ENCODE measurements at regions not wholly inside any gene's neighbourhood (a gene's known extent, or its start where the extent isn't known, plus 50 kb on each side); places are given as distances from the start of the nearest gene placed in this dataset.
A peak's percentile ranks its signal among the peaks of the same experiment; 100 is the strongest.

DNA sequence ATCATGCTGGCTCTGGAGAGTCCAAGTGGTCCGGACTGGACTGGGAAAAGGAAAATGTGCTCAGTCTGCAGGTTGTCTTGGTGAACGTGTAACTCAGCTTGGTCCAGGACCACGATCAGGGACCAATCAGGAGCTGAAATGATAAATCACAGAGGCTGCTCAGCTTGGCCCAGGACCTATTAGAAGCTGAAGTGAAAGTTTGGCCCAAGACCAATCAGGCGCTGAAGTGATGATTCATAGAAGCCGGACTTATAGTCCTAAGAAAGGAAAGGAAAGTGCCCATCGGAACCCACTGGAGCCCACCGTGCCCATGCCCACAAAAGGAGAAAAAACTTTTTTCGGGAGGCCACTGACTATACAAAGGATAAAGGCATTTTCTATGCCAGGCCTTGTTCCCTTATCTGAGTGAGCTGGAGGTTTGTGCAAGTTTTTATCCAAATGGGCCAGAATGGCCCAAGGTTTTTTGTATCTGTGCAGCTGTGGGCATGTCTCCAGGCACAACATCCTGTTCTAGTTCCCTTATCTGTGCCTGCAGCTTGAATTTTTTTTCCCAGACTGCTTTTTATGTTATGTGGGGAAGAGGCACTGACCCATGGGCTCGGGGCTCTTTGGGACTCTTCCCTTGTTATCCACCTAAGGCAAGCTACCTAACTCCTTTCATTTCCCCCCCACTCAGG is 194.4 kb downstream of the FAM133A start:
- TF ChIP-seq TEAD4 (IDR thresholded peaks at IDR 0.05) (no peak), EGR1 (IDR thresholded peaks at IDR 0.05) (no peak), YY1 (IDR thresholded peaks at IDR 0.05; ENCODE audit: low read depth) (no peak), CREB1 (IDR thresholded peaks at IDR 0.05; ENCODE audit: low read depth) (no peak), CEBPB (IDR thresholded peaks at IDR 0.05) (no peak), EP300 (IDR thresholded peaks at IDR 0.05; ENCODE audit: borderline replicate concordance) (no peak), FOXM1 (IDR thresholded peaks at IDR 0.05; ENCODE audit: borderline replicate concordance, low read depth) (no peak), TCF12 (IDR thresholded peaks at IDR 0.05; ENCODE audit: low read depth) (no peak), ZBTB7A (IDR thresholded peaks at IDR 0.05; ENCODE audit: low read depth) (no peak), TAF1 (IDR thresholded peaks at IDR 0.05; ENCODE audit: low read depth) (no peak), RAD21 (IDR thresholded peaks at IDR 0.05; ENCODE audit: low read depth) (no peak), NFIC (IDR thresholded peaks at IDR 0.05) (no peak)
- TF ChIP-seq, protein P1, sequence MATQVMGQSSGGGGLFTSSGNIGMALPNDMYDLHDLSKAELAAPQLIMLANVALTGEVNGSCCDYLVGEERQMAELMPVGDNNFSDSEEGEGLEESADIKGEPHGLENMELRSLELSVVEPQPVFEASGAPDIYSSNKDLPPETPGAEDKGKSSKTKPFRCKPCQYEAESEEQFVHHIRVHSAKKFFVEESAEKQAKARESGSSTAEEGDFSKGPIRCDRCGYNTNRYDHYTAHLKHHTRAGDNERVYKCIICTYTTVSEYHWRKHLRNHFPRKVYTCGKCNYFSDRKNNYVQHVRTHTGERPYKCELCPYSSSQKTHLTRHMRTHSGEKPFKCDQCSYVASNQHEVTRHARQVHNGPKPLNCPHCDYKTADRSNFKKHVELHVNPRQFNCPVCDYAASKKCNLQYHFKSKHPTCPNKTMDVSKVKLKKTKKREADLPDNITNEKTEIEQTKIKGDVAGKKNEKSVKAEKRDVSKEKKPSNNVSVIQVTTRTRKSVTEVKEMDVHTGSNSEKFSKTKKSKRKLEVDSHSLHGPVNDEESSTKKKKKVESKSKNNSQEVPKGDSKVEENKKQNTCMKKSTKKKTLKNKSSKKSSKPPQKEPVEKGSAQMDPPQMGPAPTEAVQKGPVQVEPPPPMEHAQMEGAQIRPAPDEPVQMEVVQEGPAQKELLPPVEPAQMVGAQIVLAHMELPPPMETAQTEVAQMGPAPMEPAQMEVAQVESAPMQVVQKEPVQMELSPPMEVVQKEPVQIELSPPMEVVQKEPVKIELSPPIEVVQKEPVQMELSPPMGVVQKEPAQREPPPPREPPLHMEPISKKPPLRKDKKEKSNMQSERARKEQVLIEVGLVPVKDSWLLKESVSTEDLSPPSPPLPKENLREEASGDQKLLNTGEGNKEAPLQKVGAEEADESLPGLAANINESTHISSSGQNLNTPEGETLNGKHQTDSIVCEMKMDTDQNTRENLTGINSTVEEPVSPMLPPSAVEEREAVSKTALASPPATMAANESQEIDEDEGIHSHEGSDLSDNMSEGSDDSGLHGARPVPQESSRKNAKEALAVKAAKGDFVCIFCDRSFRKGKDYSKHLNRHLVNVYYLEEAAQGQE (IDR thresholded peaks at IDR 0.05; ENCODE audit: low read depth) = no peak
- TF ChIP-seq, protein P2, sequence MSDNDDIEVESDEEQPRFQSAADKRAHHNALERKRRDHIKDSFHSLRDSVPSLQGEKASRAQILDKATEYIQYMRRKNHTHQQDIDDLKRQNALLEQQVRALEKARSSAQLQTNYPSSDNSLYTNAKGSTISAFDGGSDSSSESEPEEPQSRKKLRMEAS (IDR thresholded peaks at IDR 0.05) = no peak

DNA sequence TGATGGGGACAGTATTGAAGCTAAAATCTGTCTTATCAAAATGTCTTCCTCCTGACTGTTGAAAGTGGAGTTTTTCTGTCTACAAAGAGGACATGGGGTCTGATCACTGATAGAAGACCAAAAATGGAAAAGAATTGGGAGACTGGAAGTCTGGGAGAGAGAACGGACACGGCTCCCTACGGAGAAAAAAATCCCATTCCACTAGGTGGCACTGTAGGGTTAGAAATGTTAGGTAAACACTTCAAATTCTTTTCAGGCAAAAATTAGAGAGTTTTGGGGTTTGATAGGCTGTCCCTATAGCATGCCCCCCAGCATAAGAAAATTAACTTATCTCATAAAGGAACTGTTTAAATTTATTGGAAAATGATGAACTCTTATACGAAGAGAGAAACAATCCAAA is 200.5 kb downstream of the FAM133A start:
- peak; percentile 59 for TF ChIP-seq RAD21 (IDR thresholded peaks at IDR 0.05; ENCODE audit: low read depth)
- TF ChIP-seq FOXM1 (IDR thresholded peaks at IDR 0.05; ENCODE audit: borderline replicate concordance, low read depth) = no peak

DNA sequence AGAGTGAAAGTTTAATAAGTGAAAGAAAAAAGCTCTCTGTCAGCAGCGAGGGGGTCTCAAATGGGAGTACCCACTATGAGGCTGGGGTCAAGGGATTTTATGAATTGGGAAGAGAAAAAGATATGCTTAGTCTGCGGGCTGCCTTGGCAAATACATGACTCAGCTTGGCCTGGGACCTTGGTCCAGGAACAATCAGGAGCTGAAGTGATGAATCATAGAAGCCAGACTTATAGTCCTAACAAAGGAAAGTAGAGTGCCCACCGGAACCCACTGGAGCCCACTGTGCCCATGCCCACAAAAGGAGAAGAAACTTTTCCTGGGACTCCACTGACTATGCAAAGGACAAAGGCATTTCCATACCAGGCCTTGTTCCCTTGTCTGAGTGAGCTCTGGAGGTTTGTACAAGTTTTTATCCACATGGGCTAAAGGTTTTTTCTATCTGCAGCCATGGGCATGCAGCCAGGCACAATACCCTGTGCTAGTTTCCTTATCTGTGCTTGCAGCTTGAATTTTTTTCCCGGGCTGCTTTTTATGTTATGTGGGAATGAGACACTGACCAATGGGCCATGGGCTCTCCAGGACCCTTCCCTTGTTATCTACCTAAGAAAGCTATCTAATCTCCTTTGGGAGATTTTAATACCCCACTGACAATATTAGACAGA is 201.7 kb downstream of the FAM133A start:
- TF ChIP-seq EP300 (IDR thresholded peaks at IDR 0.05; ENCODE audit: borderline replicate concordance) (no peak), CREB1 (IDR thresholded peaks at IDR 0.05; ENCODE audit: low read depth) (no peak), NFIC (IDR thresholded peaks at IDR 0.05) (no peak), TEAD4 (IDR thresholded peaks at IDR 0.05) (no peak), TCF12 (IDR thresholded peaks at IDR 0.05; ENCODE audit: low read depth) (no peak), RAD21 (IDR thresholded peaks at IDR 0.05; ENCODE audit: low read depth) (no peak), YY1 (IDR thresholded peaks at IDR 0.05; ENCODE audit: low read depth) (no peak), ZBTB7A (IDR thresholded peaks at IDR 0.05; ENCODE audit: low read depth) (no peak), TAF1 (IDR thresholded peaks at IDR 0.05; ENCODE audit: low read depth) (no peak), EGR1 (IDR thresholded peaks at IDR 0.05) (no peak), FOXM1 (IDR thresholded peaks at IDR 0.05; ENCODE audit: borderline replicate concordance, low read depth) (no peak), CEBPB (IDR thresholded peaks at IDR 0.05) (no peak)
- TF ChIP-seq, protein P2 (IDR thresholded peaks at IDR 0.05) = no peak
- TF ChIP-seq, protein P3, sequence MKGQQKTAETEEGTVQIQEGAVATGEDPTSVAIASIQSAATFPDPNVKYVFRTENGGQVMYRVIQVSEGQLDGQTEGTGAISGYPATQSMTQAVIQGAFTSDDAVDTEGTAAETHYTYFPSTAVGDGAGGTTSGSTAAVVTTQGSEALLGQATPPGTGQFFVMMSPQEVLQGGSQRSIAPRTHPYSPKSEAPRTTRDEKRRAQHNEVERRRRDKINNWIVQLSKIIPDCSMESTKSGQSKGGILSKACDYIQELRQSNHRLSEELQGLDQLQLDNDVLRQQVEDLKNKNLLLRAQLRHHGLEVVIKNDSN (IDR thresholded peaks at IDR 0.05) = no peak
- TF ChIP-seq, protein P1 (IDR thresholded peaks at IDR 0.05; ENCODE audit: low read depth) = no peak

DNA sequence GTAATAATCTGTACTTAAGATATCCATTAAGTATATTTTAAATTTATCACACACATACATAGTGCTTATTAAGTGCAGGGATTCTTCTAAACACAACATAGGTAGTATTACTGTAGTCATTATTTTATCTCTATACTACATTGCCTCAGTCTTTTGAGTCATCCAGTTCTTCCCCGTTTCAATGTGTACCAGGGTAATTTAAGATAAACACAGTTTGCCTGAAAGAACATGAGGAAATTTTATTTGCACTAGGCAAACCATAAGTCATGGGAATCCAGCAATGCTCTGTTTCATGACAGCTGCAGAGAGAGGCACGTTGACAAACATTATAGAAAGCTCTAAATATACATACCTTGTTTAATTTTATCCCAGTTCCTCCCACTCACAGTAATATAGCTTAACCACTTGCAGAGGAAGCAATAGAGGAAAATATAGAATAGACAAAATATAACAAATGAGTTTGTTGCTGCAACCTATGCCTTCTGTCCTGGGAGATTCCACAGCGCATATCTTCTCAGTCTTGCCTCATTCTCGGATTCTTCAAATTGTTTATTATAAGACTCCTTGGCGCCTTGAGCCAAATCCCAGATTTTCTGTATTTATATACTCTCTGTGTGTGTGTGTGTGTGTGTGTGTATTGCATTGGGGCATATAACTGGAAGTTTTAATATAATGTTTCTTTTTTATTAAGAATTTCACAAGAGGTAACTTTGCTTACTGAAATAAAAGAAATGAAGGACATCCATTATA is 258.6 kb downstream of the FAM133A start:
- TF ChIP-seq CREB1 (IDR thresholded peaks at IDR 0.05; ENCODE audit: low read depth) (no peak), FOXM1 (IDR thresholded peaks at IDR 0.05; ENCODE audit: borderline replicate concordance, low read depth) (no peak), YY1 (IDR thresholded peaks at IDR 0.05; ENCODE audit: low read depth) (no peak), EGR1 (IDR thresholded peaks at IDR 0.05) (no peak), NFIC (IDR thresholded peaks at IDR 0.05) (no peak), TAF1 (IDR thresholded peaks at IDR 0.05; ENCODE audit: low read depth) (no peak)

DNA sequence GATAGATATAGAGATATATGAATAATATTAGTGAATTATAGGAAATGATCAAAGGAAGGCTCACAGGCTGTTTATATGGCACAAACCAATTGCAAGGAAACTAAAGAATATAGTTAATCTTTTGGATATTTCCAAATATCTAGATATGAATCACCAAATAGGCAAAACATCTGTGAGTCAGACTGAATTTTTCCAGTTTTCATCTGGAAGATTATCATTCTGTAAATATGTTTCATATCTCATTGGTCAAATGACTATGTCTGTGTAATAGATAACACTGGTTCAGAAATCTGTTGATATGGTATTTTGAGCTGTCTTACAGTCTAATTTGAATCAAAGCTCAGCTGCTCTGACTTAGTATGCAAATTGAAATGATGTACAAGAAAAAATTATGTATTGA is 303.6 kb downstream of the FAM133A start:
- TF ChIP-seq TAF1 (IDR thresholded peaks at IDR 0.05; ENCODE audit: low read depth) (no peak), CREB1 (IDR thresholded peaks at IDR 0.05; ENCODE audit: low read depth) (no peak), NFIC (IDR thresholded peaks at IDR 0.05) (no peak), FOXM1 (IDR thresholded peaks at IDR 0.05; ENCODE audit: borderline replicate concordance, low read depth) (no peak), YY1 (IDR thresholded peaks at IDR 0.05; ENCODE audit: low read depth) (no peak), RAD21 (IDR thresholded peaks at IDR 0.05; ENCODE audit: low read depth) (no peak), TEAD4 (IDR thresholded peaks at IDR 0.05) (no peak), EGR1 (IDR thresholded peaks at IDR 0.05) (no peak), CEBPB (IDR thresholded peaks at IDR 0.05) (no peak), EP300 (IDR thresholded peaks at IDR 0.05; ENCODE audit: borderline replicate concordance) (no peak)
- TF ChIP-seq, protein P1 (IDR thresholded peaks at IDR 0.05; ENCODE audit: low read depth) = no peak
- TF ChIP-seq, protein P2 (IDR thresholded peaks at IDR 0.05) = no peak
